K562 (cell line): ENCODE measurements at regions not wholly inside any gene's neighbourhood (a gene's known extent, or its start where the extent isn't known, plus 50 kb on each side); places are given as distances from the start of the nearest gene placed in this dataset.
A peak's percentile ranks its signal among the peaks of the same experiment; 100 is the strongest.

Experiments used
- ATAC-seq: fragments of 200-7000 bp; cut with Tn5 transposase; 3 replicates; pipeline ENCODE4 v1.9.1; 2020; ENCODE audit warnings: moderate library complexity
- BruUV-seq: library from RNA; stranded (reverse); fragments of 400-500 nt; replicated peaks from 2 replicates; lab custom pipeline; 2021; lab: Mats Ljungman, UMichigan
- CTCF ChIA-PET: fragments of 300-600 bp; formaldehyde crosslinking; extraction: SDS; loops from one replicate; lab custom pipeline; 2021; ENCODE audit warnings: low intra/inter-chr PET ratio; lab: Yijun Ruan, JAX
- POLR2A ChIA-PET: fragments of 300-600, 350-650 bp; sonication (Branson Sonifier 250); formaldehyde crosslinking; extraction: SDS; loops from one replicate; lab custom pipeline; 2021; ENCODE audit warnings: antibody characterized with exemption, inconsistent platforms; lab: Yijun Ruan, JAX
- DNase-seq, 4 experiments: peaks; one replicate each; pipeline versions ENCODE4 v3.0.0 to v3.0.0-alpha.2; 2011 to 2018; ENCODE audit warnings: low spot score in 3 of 4, mixed read lengths in 3 of 4; ENCODE audit errors: extremely low read depth in 1 of 4
- FAIRE-seq: peaks from 2 replicates; lab custom pipeline; 2011; peaks lifted over from hg19 to GRCh38; lab: Jason Lieb, UNC
- H2AFZ ChIP-seq: 2 replicates; pipeline ENCODE4 v1.6.0; 2011; ENCODE audit warnings: low read depth, low read length, control low read depth, inconsistent platforms
- H3K27ac ChIP-seq: fragments of 200-600 bp; 3 replicates; pipeline ENCODE4 v1.8.0; 2011; ENCODE audit warnings: low read depth, mild to moderate bottlenecking, control low read depth, inconsistent platforms, low read length, moderate library complexity, mixed read lengths; ENCODE audit errors: extremely low read depth
- H3K27me3 ChIP-seq, 2 experiments: fragments of 300-600 bp in 1 of 2; 2 replicates in 1 of 2; 3 replicates in 1 of 2; pipeline versions ENCODE4 v1.6.0 to v1.8.0; 2011; ENCODE audit warnings: inconsistent platforms in 2 of 2, low read length in 2 of 2, mild to moderate bottlenecking in 1 of 2, mixed read lengths in 1 of 2, moderate library complexity in 1 of 2; ENCODE audit not compliant: control insufficient read depth in 2 of 2, insufficient read depth in 2 of 2
- H3K36me3 ChIP-seq: fragments of 300-600 bp; 3 replicates; pipeline ENCODE4 v1.8.0; 2011; ENCODE audit warnings: mild to moderate bottlenecking, low read length, inconsistent platforms; ENCODE audit not compliant: control insufficient read depth, insufficient read depth
- H3K4me1 ChIP-seq, 2 experiments: fragments of 200-600 bp in 1 of 2; replicated peaks in 1 of 2; 2 replicates in 1 of 2; 3 replicates in 1 of 2; pipeline versions ENCODE4 v1.5.1 to v1.8.0; 2011; ENCODE audit warnings: inconsistent platforms in 2 of 2, low read length in 2 of 2, mild to moderate bottlenecking in 1 of 2, mixed read lengths in 1 of 2, moderate library complexity in 1 of 2; ENCODE audit not compliant: control insufficient read depth in 2 of 2, insufficient read depth in 2 of 2
- H3K4me2 ChIP-seq: 2 replicates; pipeline ENCODE4 v1.6.1; 2011; ENCODE audit warnings: low read length, control low read depth, inconsistent platforms, mixed read lengths; ENCODE audit not compliant: insufficient read depth
- H3K4me3 ChIP-seq: fragments of 200-600 bp; sonication (generic), shearing (Covaris generic); 2 replicates; pipeline ENCODE4 v1.5.1; 2016; ENCODE audit warnings: control low read depth, inconsistent platforms
- H3K79me2 ChIP-seq: fragments of 200-600 bp; 3 replicates; pipeline ENCODE4 v1.8.0; 2011; ENCODE audit warnings: low read length, inconsistent platforms; ENCODE audit not compliant: control insufficient read depth, insufficient read depth
- H3K9ac ChIP-seq, 2 experiments: 2 replicates each; pipeline versions ENCODE4 v1.6.0 to v1.6.1; 2011; ENCODE audit warnings: low read depth in 2 of 2, low read length in 2 of 2, control low read depth in 1 of 2, inconsistent platforms in 1 of 2, mild to moderate bottlenecking in 1 of 2, mixed read lengths in 1 of 2; ENCODE audit not compliant: insufficient read depth in 1 of 2
- H3K9me1 ChIP-seq: one replicate; pipeline ENCODE4 v1.6.0; 2011; ENCODE audit warnings: inconsistent platforms, mild to moderate bottlenecking, low read length, moderate library complexity; ENCODE audit not compliant: control insufficient read depth, insufficient read depth
- H3K9me3 ChIP-seq: replicated peaks from 2 replicates; pipeline ENCODE4 v1.5.1; 2011; ENCODE audit warnings: low read depth, low read length, inconsistent platforms; ENCODE audit not compliant: control insufficient read depth, insufficient read depth
- H4K20me1 ChIP-seq: replicated peaks from 2 replicates; pipeline ENCODE4 v1.6.1; 2011; ENCODE audit warnings: low read length, inconsistent platforms, mixed read lengths; ENCODE audit not compliant: control insufficient read depth, insufficient read depth
- CSDE1 ChIP-seq, 2 experiments: fragments of 450-650 bp; IDR thresholded peaks; 2 replicates each; pipeline ENCODE4 v1.6.1; 2016; ENCODE audit warnings: mild to moderate bottlenecking in 1 of 2
- CTCF ChIP-seq, 3 experiments: IDR thresholded peaks in 2 of 3; conservative IDR thresholded peaks in 1 of 3; 2 replicates each; pipeline ENCODE4 v1.5.1; 2011 to 2012; ENCODE audit warnings: low read length in 3 of 3, mild to moderate bottlenecking in 3 of 3, control low read depth in 2 of 3, improper control_type of control experiment in 1 of 3, inconsistent platforms in 1 of 3, low read depth in 1 of 3, mixed read lengths in 1 of 3, moderate library complexity in 1 of 3; ENCODE audit not compliant: insufficient read depth in 2 of 3
- DEAF1 ChIP-seq: fragments of 450-650 bp; formaldehyde crosslinking; IDR thresholded peaks from 2 replicates; pipeline ENCODE4 v1.4.0; 2020; ENCODE audit warnings: mild to moderate bottlenecking, moderate library complexity
- MEIS2 ChIP-seq: fragments of 450-650 bp; IDR thresholded peaks from 2 replicates; pipeline ENCODE4 v1.6.1; 2014; ENCODE audit warnings: mild to moderate bottlenecking; ENCODE audit not compliant: partially characterized antibody
- NFIC ChIP-seq: fragments of 450-650 bp; IDR thresholded peaks from 2 replicates; pipeline ENCODE4 v1.6.1; 2017; ENCODE audit warnings: mild to moderate bottlenecking, inconsistent platforms
- OTX1 ChIP-seq: fragments of 450-650 bp; formaldehyde crosslinking; IDR thresholded peaks from 2 replicates; pipeline ENCODE4 v1.4.0; 2022; ENCODE audit warnings: mild to moderate bottlenecking
- PBX2 ChIP-seq, 2 experiments: IDR thresholded peaks in 1 of 2; conservative IDR thresholded peaks in 1 of 2; 2 replicates each; pipeline ENCODE4 v1.6.1; 2016; ENCODE audit warnings: low read depth in 2 of 2, mild to moderate bottlenecking in 1 of 2, missing compliant biosample characterization in 1 of 2, missing genetic modification characterization in 1 of 2, moderate library complexity in 1 of 2
- PKNOX1 ChIP-seq: fragments of 450-650 bp; IDR thresholded peaks from 2 replicates; pipeline ENCODE4 v1.6.1; 2016
- RAD21 ChIP-seq, 2 experiments: fragments of 250-450 bp in 1 of 2; fragments of 450-650 bp in 1 of 2; sonication (Bioruptor Pico) in 1 of 2; formaldehyde crosslinking in 1 of 2; IDR thresholded peaks in 1 of 2; conservative IDR thresholded peaks in 1 of 2; 2 replicates each; pipeline versions ENCODE4 v1.4.0 to v1.8.0; 2020 to 2022; ENCODE audit warnings: mild to moderate bottlenecking in 2 of 2, moderate library complexity in 1 of 2
- STAT5A ChIP-seq: IDR thresholded peaks from 2 replicates; pipeline ENCODE4 v1.6.1; 2012; ENCODE audit warnings: low read length, inconsistent platforms, borderline replicate concordance
- TFAM ChIP-seq: fragments of 250-450 bp; sonication (Bioruptor Pico); conservative IDR thresholded peaks from 2 replicates; pipeline ENCODE4 v1.5.0; 2021; ENCODE audit warnings: mild to moderate bottlenecking, moderate library complexity
- ZFP36 ChIP-seq: fragments of 150-350 bp; IDR thresholded peaks from 2 replicates; pipeline ENCODE4 v1.6.1; 2018; ENCODE audit warnings: low read length, low read depth; ENCODE audit not compliant: partially characterized antibody
- ZNF274 ChIP-seq: IDR thresholded peaks from 2 replicates; pipeline ENCODE4 v1.6.1; 2011; ENCODE audit warnings: low read depth, mild to moderate bottlenecking, low read length, moderate library complexity, borderline replicate concordance
- ZNF347 ChIP-seq: fragments of 450-650 bp; formaldehyde crosslinking; IDR thresholded peaks from 2 replicates; pipeline ENCODE4 v1.4.0; 2020; ENCODE audit warnings: low read depth, mild to moderate bottlenecking, moderate library complexity
- WGBS: fragments of 100-300 bp; shearing (Covaris generic); methylation state at CpG from one replicate; pipeline ENCODE4 v1.1.6; 2016; ENCODE audit warnings: low coverage, mixed read lengths; ENCODE audit not compliant: insufficient coverage; ENCODE audit errors: missing lambda C conversion rate; 5-methylcytosine and 5-hydroxymethylcytosine counted together
- in situ Hi-C: fragments of 300-500 bp; cut with MboI; formaldehyde crosslinking; loops from 4 replicates; pipeline ENCODE4 v1.15.0; 2018; ENCODE audit warnings: inconsistent platforms, mixed read lengths
- intact Hi-C: fragments of 100-400 bp; cut with micrococcal nuclease; formaldehyde crosslinking; loops from 2 replicates; pipeline ENCODE4 v1.14.2; 2022

- ChIA-PET POLR2A (interaction anchor here (0.6 kb wide), 1 partner anchor 1266 kb away, joined by 3 read pairs; no protein-coding TSS in a partner anchor), CTCF (interaction anchor here (1.2 to 2.4 kb wide), 2 partner anchors 124 to 301 kb away, joined by 4 to 8 read pairs; partner anchors contain the start of gene ATXN7L3B)
- Histone ChIP-seq H3K4me2 (no peak overlapping the region), H3K4me3 (no peak overlapping the region), H3K36me3 (no peaks in the 10 kb centered on the region), H3K27me3 (no peaks in the 10 kb centered on the region), H3K79me2 (no peaks in the 10 kb centered on the region), H4K20me1 (no peaks in the 10 kb centered on the region), H3K4me1 (no peaks in the 10 kb centered on the region), H3K9ac (no peak overlapping the region), H3K27ac (no peak overlapping the region), H3K9me1 (no peaks in the 10 kb centered on the region), H3K9me3 (no peaks in the 10 kb centered on the region), H2AFZ (no peak overlapping the region)
- BruUV-seq = no TSS peak
- in situ Hi-C loops (no loop called here), intact Hi-C loops (loop anchor here (1.0 to 5.0 kb wide), 2 partner anchors 95 to 301 kb away; no protein-coding TSS in a partner anchor)
- 0% methylated on average over 2 of the region's 2 CpGs for WGBS
- DNase-seq = peak; percentile 6 to 30 (median 16)
- no peak for TF ChIP-seq PBX2 (CRISPR knock-in tag; IDR thresholded peaks at IDR 0.05; ENCODE audit: low read depth)
- peak; percentile 88 for TF ChIP-seq PBX2 (tag; conservative IDR thresholded peaks at IDR 0.05; ENCODE audit: low read depth)
- peak; percentile 55 to 62 for TF ChIP-seq RAD21 (CRISPR knock-in tag; conservative IDR thresholded peaks at IDR 0.05 in 1 of 2, IDR thresholded peaks at IDR 0.05 in 1 of 2)
- TF ChIP-seq STAT5A = no peak
- TF ChIP-seq TFAM (CRISPR knock-in tag) = no peak
- TF ChIP-seq CSDE1 (IDR thresholded peaks at IDR 0.05) = no peak
- TF ChIP-seq ZFP36 = no peak
- no peak for TF ChIP-seq ZNF274
- peak; percentile 84 for TF ChIP-seq MEIS2
- 0 out of 2 replicates have a peak, but pooled peaks have one; percentile 35 for TF ChIP-seq DEAF1 (CRISPR knock-in tag)
- no peak for TF ChIP-seq ZNF347
- peak; percentile 15 to 54 (median 18); a peak in 3 of 6 replicates for TF ChIP-seq CTCF (IDR thresholded peaks at IDR 0.05 in 2 of 3, conservative IDR thresholded peaks at IDR 0.05 in 1 of 3; ENCODE audit: insufficient read depth in 2 of 3, low read depth in 1 of 3, low read length in 3 of 3)
- no peak for TF ChIP-seq OTX1 (CRISPR knock-in tag)
- peak; percentile 53; the same call in 1 of the 2 replicates for TF ChIP-seq PKNOX1
- peak; percentile 41; the same call in 1 of the 2 replicates for TF ChIP-seq NFIC
- FAIRE-seq = peak; percentile 68
- no peak for ATAC-seq
Measured at GRCh38 chr12:74412606-74413230, 124.9 kb upstream of the ATXN7L3B start.
